GM21515 (cell line): ENCODE measurements at regions not wholly inside any gene's neighbourhood (a gene's known extent, or its start where the extent isn't known, plus 50 kb on each side); places are given as distances from the start of the nearest gene placed in this dataset.
"Not testable (repeated sequence)": the region's sequence is repeated elsewhere in the genome, so short reads cannot be mapped to it uniquely, and the experiment has no call there.

ENCODE experiments used
- ATAC-seq: cut with Tn5 transposase; IDR thresholded peaks from one replicate; pipeline ENCODE4 v1.9.1; 2021; ENCODE audit not compliant: unreplicated experiment

DNA sequence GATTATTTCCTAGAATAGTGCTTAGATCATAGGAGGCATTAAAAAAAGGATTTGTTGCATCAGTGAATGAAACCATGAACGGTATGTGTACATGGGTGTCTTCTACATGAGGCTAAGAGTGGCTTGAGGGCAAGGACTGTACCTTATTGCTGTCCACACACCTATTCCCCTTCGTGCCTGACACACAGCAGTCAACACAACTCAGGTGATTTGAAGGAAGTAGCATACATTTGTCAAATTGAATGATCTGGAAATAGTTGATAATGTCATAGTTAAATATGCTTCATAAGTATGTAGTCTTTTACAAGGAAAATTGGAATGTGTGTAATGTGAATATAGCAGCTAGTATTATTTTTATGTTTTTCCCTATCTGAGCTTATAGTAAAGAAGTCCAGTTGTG lies 189.0 kb upstream of the DAB1 start:
- no peak for ATAC-seq

- ATAC-seq, result no peak
Measured at GRCh38 chr1:57605933-57606332, 182.1 kb upstream of the DAB1 start.

- no peak for ATAC-seq
Measured at GRCh38 chr1:57603696-57604095, 179.8 kb upstream of the DAB1 start.

DNA sequence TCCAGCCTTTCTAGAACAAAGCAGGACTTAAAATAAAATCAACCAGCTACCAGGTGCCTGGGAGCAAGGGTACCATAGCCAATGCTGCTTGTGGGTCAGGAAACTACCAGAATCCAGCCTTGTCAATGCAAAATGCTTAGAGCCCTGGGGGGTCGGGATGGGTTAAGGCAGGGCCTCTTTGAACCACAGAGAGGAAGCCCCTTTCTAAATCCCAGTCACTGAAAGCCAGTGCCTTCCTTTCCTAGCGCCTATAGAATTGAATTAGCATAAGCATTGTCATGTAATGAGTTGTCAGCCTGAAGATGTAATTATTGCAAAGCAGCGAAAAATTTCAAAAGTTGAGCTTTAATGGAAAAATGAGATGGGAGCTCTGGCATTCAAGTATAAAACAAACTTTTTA lies 176.6 kb upstream of the DAB1 start:
- no peak for ATAC-seq

- no peak for ATAC-seq
Measured at GRCh38 chr1:57599236-57599994, 175.6 kb upstream of the DAB1 start.

- ATAC-seq, result no peak
Measured at GRCh38 chr1:57597036-57597435, 173.2 kb upstream of the DAB1 start.

- ATAC-seq, result no peak
Measured at GRCh38 chr1:57594002-57594401, 170.1 kb upstream of the DAB1 start.

DNA sequence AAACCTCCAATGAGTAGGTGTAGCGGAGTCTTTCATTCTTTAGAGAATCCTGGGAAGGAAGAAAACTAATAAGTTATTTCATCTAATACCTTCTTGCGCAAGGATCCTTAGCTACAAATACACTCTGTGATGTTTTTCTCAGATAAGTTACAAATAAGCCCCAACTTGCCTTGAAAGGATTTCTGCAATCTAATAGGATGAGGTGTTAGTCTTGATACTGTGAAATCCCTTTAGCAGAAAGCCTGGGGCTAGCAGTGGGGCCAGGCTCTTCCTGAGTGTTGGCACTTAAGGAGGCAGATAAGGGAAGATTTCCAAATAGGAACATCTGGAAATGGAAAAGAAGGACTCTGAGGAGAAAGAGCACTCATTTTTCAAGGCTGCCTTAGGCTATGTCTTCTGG lies 168.0 kb upstream of the DAB1 start:
- ATAC-seq, result no peak

- ATAC-seq, result no peak
Measured at GRCh38 chr1:57590978-57591377, 167.1 kb upstream of the DAB1 start.

GRCh38 chr1:57586842-57587241 lies 163.0 kb upstream of the DAB1 start:
- ATAC-seq, result no peak

GRCh38 chr1:57578680-57579079 lies 154.8 kb upstream of the DAB1 start:
- no peak for ATAC-seq

DNA sequence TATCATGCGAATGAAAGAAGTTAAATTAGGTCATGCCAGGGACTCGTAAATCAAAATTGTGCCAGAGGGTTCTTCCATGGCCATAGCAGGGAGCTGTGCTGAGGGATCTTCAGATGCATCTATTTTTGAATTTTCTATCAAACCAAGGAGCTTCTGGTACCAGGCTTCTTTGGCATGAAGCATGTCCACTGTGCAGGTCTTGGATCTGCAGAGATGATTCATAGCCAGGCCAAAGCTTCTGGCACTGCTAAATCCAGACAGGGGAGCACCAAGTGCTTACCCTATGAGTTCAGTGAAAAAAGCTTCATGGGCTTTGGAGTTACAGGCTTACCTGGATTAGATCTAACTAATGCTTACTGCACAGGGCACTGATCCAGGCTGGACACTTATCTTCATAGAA lies 154.2 kb upstream of the DAB1 start:
- ATAC-seq, result no peak

- ATAC-seq, result no peak
Measured at GRCh38 chr1:57576756-57577155, 152.9 kb upstream of the DAB1 start.

GRCh38 chr1:57572016-57572415 lies 148.2 kb upstream of the DAB1 start:
- no peak for ATAC-seq

GRCh38 chr1:57558066-57558465 lies 134.2 kb upstream of the DAB1 start:
- ATAC-seq, result not testable (repeated sequence)

GRCh38 chr1:57553666-57554065 lies 129.8 kb upstream of the DAB1 start:
- ATAC-seq, result no peak

DNA sequence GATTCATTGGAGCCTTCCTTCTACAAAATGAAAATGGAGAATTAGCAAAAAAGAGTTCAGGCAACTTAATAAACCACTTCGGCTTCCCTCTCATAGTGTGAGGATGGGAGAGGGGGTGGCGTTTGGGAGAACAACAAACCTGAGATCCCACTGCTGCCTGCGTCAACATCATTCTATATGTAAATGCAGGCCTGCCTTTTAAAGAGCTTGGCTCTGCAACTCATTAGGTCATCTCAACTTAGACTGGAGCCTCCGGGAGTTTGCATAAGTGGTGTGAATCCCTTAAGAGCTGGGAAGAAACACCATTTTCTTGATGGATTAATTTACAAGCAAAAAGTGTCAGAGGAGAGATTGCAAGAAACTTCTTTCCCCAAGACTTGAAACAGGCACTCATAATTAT lies 127.6 kb upstream of the DAB1 start:
- no peak for ATAC-seq

- ATAC-seq, result no peak
Measured at GRCh38 chr1:57550092-57550491, 126.2 kb upstream of the DAB1 start.

DNA sequence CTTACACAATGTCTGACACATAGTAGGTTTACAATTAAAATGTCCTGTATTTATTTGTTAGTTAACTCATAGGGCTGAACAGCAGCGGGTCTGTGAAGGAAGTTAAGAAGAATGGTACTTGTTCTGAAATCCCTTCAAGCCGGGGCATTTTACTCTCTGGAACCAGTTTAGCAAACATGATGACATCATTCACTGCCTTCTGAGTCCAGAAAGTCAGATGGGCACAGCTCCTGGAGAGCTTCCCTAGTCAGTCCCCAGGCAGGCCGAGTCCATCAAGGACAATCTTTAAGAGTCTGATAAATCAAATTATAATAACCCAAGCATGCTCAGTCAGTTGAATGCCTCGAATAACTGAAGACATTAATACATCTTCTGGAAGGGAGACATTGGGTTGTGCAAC lies 125.4 kb upstream of the DAB1 start:
- no peak for ATAC-seq

DNA sequence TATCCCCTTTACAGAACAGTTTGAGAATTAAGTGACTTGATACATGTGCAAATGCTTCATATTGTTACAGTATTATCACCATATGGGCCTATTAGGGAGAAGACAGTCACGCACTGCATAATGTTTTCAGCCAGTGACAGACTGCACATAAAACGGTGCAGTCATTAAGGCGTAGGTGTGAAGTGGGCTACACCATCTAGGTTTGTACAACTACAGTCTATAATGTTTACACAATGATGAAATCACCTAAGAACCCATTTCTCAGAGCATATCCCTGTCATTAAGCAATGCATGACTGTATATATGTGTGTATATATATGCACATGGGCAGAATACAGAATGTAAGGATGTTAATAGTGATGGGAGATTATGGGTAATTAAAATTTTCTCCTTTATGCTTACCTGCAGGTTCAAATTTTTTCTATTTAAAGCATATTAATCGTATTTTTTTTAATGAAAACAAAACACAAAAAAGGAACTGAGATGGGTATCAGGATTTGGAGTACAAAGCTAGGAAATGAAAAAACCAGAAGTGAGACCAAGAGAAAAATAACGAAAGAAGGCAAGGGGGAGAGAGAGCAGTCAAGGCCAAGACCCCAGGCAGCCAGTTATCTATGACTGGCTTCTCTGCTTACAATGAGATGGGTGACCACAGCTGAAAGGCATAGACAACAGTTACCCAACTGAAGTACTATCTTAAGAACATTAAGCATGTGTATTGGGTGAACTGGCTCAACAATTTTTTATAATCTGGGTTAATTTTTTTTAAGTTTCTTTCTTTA lies 122.9 kb upstream of the DAB1 start:
- ATAC-seq, result no peak

DNA sequence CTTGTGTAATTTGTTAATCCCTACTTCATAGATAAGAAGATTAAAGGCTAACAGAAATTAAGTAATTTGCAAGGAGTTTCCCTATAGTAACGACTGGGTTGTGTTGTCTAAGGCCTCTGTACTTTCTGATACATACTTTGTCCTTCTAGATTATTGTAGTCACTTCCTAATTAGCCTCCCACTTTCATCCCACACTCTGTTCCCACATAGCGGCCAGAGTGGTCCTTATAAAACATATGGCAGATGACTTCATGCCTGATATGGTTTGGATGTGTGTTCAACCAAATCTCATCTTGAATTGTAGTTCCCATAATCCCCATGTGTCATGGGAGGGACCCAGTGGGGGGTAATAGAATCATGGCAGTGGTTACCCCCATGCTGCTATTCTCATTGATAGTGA lies 120.5 kb upstream of the DAB1 start:
- no peak for ATAC-seq

- no peak for ATAC-seq
Measured at GRCh38 chr1:57536749-57537423, 113.0 kb upstream of the DAB1 start.
